Smooth muscle cell (in vitro differentiated cells): ENCODE measurements at regions not wholly inside any gene's neighbourhood (a gene's known extent, or its start where the extent isn't known, plus 50 kb on each side); places are given as distances from the start of the nearest gene placed in this dataset.
"Not testable (repeated sequence)": the region's sequence is repeated elsewhere in the genome, so short reads cannot be mapped to it uniquely, and the experiment has no call there.

Experiments
- DNase-seq: peaks from one replicate; lab custom pipeline; 2025; ENCODE audit not compliant: unreplicated experiment; lab: John Stamatoyannopoulos, UW
- H2AFZ ChIP-seq: fragments of 200-600 bp; sonication (generic); 2 replicates; pipeline ENCODE4 v1.6.0; 2016; ENCODE audit warnings: antibody characterized with exemption, low read depth, mild to moderate bottlenecking
- H3F3A ChIP-seq: fragments of 200-600 bp; sonication (generic); 2 replicates; pipeline ENCODE4 v1.6.0; 2017; ENCODE audit warnings: antibody characterized with exemption, low read depth
- H3K27ac ChIP-seq: fragments of 200-600 bp; sonication (generic); 2 replicates; pipeline ENCODE4 v1.5.1; 2016; ENCODE audit warnings: low read depth, mild to moderate bottlenecking
- H3K27me3 ChIP-seq: fragments of 200-600 bp; sonication (generic); 2 replicates; pipeline ENCODE4 v1.6.1; 2016; ENCODE audit warnings: low read depth, mild to moderate bottlenecking
- H3K36me3 ChIP-seq: fragments of 200-600 bp; sonication (generic); 2 replicates; pipeline ENCODE4 v1.5.1; 2016; ENCODE audit warnings: low read depth
- H3K4me1 ChIP-seq: fragments of 200-600 bp; sonication (generic); 2 replicates; pipeline ENCODE4 v1.5.1; 2016; ENCODE audit warnings: low read depth
- H3K4me2 ChIP-seq: fragments of 200-600 bp; sonication (generic); 2 replicates; pipeline ENCODE4 v1.6.0; 2016; ENCODE audit warnings: mild to moderate bottlenecking
- H3K4me3 ChIP-seq: fragments of 200-600 bp; sonication (generic); 2 replicates; pipeline ENCODE4 v1.5.1; 2016; ENCODE audit warnings: mild to moderate bottlenecking
- H3K79me2 ChIP-seq: fragments of 200-600 bp; sonication (generic); 2 replicates; pipeline ENCODE4 v1.6.0; 2016; ENCODE audit warnings: low read depth, mild to moderate bottlenecking
- H3K9ac ChIP-seq: fragments of 200-600 bp; sonication (generic); 2 replicates; pipeline ENCODE4 v1.6.0; 2016; ENCODE audit warnings: low read depth
- H3K9me3 ChIP-seq: fragments of 200-600 bp; sonication (generic); replicated peaks from 2 replicates; pipeline ENCODE4 v1.5.1; 2016; ENCODE audit warnings: low read depth
- H4K20me1 ChIP-seq: fragments of 200-600 bp; sonication (generic); 2 replicates; pipeline ENCODE4 v1.6.0; 2016; ENCODE audit warnings: low read depth
- WGBS: methylation state at CpG from one replicate; pipeline ENCODE4 v1.1.7; 2016; ENCODE audit warnings: low lambda C conversion rate; 5-methylcytosine and 5-hydroxymethylcytosine counted together
- TF ChIP-seq, protein P1 (sequence below): fragments of 200-600 bp; sonication (generic); IDR thresholded peaks from 2 replicates; pipeline ENCODE4 v1.5.1; 2017; ENCODE audit warnings: borderline replicate concordance, mild to moderate bottlenecking, antibody characterized with exemption; ENCODE audit not compliant: insufficient read depth, poor library complexity, severe bottlenecking

DNA sequence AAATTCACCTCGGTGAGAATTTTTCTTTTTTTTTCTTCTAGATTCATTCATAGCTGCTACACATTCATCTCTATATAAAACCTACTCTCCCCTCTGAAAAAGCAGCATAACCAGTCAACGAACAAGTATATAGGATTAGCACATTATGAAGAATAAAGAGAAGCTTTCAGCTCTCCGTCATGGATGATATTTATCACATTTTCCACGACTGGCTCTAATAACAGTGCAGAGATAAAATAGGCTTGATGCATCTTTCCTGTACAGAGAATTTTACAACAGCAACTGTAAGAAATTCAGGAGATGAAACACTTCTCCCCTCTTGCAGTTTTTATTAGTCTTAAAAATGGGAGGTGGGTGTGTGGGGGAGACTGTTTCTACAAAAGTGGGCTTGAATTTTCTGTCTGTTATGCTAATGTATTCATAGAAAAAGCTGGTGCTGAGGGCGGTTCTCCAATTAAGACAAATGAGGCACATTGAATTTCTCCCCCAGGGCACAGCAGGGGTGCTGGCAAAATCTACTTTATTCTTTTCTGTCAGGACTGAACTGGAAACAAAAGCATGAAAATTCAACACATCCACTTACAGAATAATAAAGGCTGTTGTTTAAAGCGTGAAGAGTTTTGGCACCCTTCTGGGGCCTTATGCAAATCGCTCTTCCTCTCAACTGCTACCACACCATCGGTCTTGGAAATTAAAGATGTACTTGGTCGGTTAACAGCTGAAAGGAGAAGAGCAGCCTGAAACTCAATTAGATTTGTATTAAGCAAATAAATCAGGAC lies 233.9 kb upstream of the ZNF608 start:
- Histone ChIP-seq H3K9ac (no peak overlapping the region), H2AFZ (peak overlapping the region; percentile 80)

DNA sequence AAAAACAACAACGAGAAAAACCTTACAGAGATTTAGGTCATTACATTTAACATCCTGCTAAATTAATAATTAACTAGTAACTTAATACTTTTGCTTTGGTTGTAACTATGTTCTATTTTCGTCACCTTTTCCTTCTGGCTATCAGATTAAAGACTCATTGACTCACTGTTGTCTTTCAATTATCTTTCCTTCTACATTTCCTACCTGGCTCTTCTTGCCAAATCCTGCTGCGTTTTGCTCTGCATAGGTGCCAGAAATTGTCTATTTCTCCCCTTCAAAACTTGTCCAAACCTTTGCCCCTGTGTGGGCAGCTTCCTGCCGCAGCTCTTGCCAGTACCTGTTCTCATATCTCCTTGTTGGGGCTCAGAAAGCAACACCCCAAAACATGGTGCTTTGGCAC lies 235.5 kb upstream of the ZNF608 start:
- H3K27me3 ChIP-seq = no peaks in the 10 kb centered on the region
- no peaks in the 10 kb centered on the region for H4K20me1 ChIP-seq
- H3K9me3 ChIP-seq = no peaks in the 10 kb centered on the region
- 94% methylated on average over 4 of the region's 4 CpGs for WGBS
- no peak overlapping the region for H3K4me2 ChIP-seq
- no peak overlapping the region for H2AFZ ChIP-seq
- peaks cover 27% of the 10 kb centered on the region for H3K4me1 ChIP-seq
- no peaks in the 10 kb centered on the region for H3F3A ChIP-seq
- H3K4me3 ChIP-seq = no peak overlapping the region
- TF ChIP-seq, protein P1, sequence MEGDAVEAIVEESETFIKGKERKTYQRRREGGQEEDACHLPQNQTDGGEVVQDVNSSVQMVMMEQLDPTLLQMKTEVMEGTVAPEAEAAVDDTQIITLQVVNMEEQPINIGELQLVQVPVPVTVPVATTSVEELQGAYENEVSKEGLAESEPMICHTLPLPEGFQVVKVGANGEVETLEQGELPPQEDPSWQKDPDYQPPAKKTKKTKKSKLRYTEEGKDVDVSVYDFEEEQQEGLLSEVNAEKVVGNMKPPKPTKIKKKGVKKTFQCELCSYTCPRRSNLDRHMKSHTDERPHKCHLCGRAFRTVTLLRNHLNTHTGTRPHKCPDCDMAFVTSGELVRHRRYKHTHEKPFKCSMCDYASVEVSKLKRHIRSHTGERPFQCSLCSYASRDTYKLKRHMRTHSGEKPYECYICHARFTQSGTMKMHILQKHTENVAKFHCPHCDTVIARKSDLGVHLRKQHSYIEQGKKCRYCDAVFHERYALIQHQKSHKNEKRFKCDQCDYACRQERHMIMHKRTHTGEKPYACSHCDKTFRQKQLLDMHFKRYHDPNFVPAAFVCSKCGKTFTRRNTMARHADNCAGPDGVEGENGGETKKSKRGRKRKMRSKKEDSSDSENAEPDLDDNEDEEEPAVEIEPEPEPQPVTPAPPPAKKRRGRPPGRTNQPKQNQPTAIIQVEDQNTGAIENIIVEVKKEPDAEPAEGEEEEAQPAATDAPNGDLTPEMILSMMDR = no peak
- DNase-seq = no peak
- no peaks in the 10 kb centered on the region for H3K36me3 ChIP-seq
- no peak overlapping the region for H3K27ac ChIP-seq
- no peak overlapping the region for H3K9ac ChIP-seq
- no peaks in the 10 kb centered on the region for H3K79me2 ChIP-seq

More for the DNA sequence above, 233.9 kb upstream of the ZNF608 start:
- Histone ChIP-seq H3K36me3 (no peaks in the 10 kb centered on the region), H3K27me3 (no peaks in the 10 kb centered on the region), H3K4me1 (peaks cover 27% of the 10 kb centered on the region), H3K9me3 (no peaks in the 10 kb centered on the region), H3K79me2 (no peaks in the 10 kb centered on the region), H3K4me2 (peak overlapping the region; percentile 12), H3F3A (no peaks in the 10 kb centered on the region), H3K27ac (no peak overlapping the region), H4K20me1 (no peaks in the 10 kb centered on the region), H3K4me3 (no peak overlapping the region)
- no peak for DNase-seq
- WGBS = 26% methylated on average over 9 of the region's 9 CpGs
- TF ChIP-seq, protein P1 = no peak

DNA sequence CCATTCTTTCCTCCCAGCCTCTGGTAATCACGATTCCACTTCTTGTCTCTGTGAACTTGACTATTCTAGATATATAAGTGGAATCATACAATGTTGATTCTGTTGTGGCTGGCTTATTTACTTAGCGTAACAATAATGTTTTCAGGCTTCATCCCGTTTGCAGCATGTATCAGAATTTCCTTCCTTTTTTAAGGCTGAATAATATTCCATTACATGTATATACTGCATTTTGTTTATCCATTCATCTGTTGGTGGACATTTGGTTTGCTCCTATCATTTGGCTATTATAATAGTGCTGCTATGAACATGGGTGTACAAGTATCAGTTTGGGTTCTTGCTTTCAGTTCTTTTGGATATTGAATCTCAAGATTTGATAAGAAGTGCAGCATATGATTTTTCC lies 239.7 kb upstream of the ZNF608 start:
- 93% methylated on average over 3 of the region's 3 CpGs for WGBS
- Histone ChIP-seq H3K9me3 (no peaks in the 10 kb centered on the region), H3F3A (no peaks in the 10 kb centered on the region), H4K20me1 (no peaks in the 10 kb centered on the region), H3K9ac (no peak overlapping the region), H3K79me2 (no peaks in the 10 kb centered on the region), H3K27me3 (no peaks in the 10 kb centered on the region), H2AFZ (no peak overlapping the region), H3K27ac (no peak overlapping the region), H3K4me1 (peaks cover 1% of the 10 kb centered on the region), H3K4me2 (no peak overlapping the region), H3K4me3 (no peak overlapping the region), H3K36me3 (no peaks in the 10 kb centered on the region)
- no peak for DNase-seq
- TF ChIP-seq, protein P1 = no peak

DNA sequence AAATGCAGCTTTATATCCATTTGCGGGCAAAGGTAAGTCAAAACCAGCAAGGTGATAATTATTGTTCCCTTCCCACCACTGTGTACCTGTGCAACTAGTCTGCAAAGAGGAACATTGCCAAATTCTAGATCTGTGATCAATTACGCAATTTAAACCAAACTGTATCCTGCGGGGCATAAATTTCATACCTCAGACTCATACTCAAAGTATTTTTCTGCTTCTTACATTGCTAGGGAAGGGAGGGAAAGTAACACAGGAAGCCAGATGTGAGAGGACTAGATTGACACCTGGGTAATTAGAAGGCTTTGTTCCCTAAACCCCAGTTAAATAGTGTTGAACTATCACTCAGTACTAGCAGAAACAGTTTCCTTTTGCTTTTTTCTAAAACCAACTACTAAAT lies 240.2 kb upstream of the ZNF608 start:
- Histone ChIP-seq H3K79me2 (no peaks in the 10 kb centered on the region), H3K9me3 (no peaks in the 10 kb centered on the region)
- 93% methylated on average over 3 of the region's 3 CpGs for WGBS

DNA sequence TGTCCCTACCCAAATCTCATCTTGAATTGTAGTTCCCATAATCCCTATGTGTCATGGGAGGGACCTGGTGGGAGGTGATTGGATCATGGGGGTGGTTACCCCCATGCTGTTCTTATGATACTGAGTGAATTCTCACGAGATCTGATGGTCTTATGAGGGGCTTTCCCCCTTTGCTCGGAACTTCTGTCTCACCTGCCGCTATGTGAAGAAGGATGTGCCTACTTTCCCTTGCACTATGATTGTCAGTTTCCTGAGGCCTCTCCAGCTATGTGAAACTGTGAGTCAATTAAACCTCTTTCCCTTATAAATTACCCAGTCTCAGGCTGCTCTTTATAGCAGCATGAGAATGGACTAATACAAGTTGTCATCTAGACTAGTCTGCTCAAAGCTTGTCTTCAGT lies 241.3 kb upstream of the ZNF608 start:
- H3K79me2 ChIP-seq, H3K9me3 ChIP-seq, H3K9ac ChIP-seq, H3K4me1 ChIP-seq, H4K20me1 ChIP-seq, H3F3A ChIP-seq, H3K4me3 ChIP-seq, H3K27me3 ChIP-seq, H3K36me3 ChIP-seq, H3K4me2 ChIP-seq, H3K27ac ChIP-seq, H2AFZ ChIP-seq, DNase-seq: not testable (repeated sequence)
- 93% methylated on average over 3 of the region's 3 CpGs for WGBS

More for the DNA sequence above, 240.2 kb upstream of the ZNF608 start:
- Histone ChIP-seq H2AFZ (no peak overlapping the region), H3K27ac (no peak overlapping the region), H3K27me3 (no peaks in the 10 kb centered on the region), H3K4me3 (no peak overlapping the region), H3F3A (no peaks in the 10 kb centered on the region), H3K4me2 (no peak overlapping the region), H4K20me1 (no peaks in the 10 kb centered on the region), H3K36me3 (no peaks in the 10 kb centered on the region), H3K4me1 (no peaks in the 10 kb centered on the region), H3K9ac (no peak overlapping the region)
- no peak for DNase-seq
- TF ChIP-seq, protein P1 = no peak
